ENCODE measurements at regions not wholly inside any gene's neighbourhood (a gene's known extent, or its start where the extent isn't known, plus 50 kb on each side); places are given as distances from the start of the nearest gene placed in this dataset.

DNA sequence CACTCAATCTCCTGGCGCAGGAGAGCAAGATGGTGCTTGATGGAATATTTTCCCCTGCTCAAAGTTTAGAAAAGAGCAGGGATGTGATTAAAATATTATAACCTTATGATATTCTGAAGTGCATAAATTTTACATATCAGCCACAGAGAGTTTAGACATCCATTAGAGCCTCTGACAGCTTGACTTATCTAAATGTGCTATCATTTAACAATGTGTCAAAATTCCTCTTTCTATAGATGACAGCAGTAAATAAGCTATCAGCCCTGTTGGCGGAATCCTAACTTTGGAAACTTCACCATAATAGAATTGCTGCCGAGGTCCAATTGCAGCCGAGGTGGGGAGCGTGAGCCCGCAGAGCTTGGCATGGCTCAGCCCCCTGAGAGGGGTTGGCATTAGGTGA, 117.7 kb upstream of the MYL2 start:
- TF ChIP-seq, protein P1, sequence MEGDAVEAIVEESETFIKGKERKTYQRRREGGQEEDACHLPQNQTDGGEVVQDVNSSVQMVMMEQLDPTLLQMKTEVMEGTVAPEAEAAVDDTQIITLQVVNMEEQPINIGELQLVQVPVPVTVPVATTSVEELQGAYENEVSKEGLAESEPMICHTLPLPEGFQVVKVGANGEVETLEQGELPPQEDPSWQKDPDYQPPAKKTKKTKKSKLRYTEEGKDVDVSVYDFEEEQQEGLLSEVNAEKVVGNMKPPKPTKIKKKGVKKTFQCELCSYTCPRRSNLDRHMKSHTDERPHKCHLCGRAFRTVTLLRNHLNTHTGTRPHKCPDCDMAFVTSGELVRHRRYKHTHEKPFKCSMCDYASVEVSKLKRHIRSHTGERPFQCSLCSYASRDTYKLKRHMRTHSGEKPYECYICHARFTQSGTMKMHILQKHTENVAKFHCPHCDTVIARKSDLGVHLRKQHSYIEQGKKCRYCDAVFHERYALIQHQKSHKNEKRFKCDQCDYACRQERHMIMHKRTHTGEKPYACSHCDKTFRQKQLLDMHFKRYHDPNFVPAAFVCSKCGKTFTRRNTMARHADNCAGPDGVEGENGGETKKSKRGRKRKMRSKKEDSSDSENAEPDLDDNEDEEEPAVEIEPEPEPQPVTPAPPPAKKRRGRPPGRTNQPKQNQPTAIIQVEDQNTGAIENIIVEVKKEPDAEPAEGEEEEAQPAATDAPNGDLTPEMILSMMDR (IDR thresholded peaks at IDR 0.05; ENCODE audit: control insufficient read depth, extremely low read depth, insufficient read depth), result no peak
- DNase-seq (ENCODE audit: low read depth), result no peak
- H3K4me3 ChIP-seq (ENCODE audit: low read depth, low read length), result no peak overlapping the region

DNA sequence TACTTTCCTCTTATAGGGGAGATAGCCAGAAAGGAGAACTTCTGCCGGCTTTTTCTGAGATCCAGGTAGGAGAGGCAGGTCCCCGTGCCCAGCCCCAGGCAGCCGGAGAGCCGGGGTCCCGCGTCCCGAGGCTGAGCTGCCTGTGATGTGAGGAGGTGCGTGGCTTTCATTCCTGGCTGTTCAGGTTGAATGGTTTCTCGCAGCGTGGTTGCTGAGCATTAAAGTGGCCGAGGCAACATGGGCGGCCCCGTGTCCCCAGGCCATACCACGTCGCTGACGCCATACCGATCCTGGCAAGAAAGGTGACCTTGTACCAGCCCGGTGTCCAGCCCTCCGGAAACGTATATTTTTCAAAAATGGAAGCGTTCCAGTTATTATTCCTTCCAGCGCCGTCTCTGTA, 116.7 kb upstream of the MYL2 start:
- no peak for DNase-seq (ENCODE audit: low read depth)
- H3K4me3 ChIP-seq (ENCODE audit: low read depth, low read length), result no peak overlapping the region
- TF ChIP-seq, protein P1 (IDR thresholded peaks at IDR 0.05; ENCODE audit: control insufficient read depth, extremely low read depth, insufficient read depth), result no peak

DNA sequence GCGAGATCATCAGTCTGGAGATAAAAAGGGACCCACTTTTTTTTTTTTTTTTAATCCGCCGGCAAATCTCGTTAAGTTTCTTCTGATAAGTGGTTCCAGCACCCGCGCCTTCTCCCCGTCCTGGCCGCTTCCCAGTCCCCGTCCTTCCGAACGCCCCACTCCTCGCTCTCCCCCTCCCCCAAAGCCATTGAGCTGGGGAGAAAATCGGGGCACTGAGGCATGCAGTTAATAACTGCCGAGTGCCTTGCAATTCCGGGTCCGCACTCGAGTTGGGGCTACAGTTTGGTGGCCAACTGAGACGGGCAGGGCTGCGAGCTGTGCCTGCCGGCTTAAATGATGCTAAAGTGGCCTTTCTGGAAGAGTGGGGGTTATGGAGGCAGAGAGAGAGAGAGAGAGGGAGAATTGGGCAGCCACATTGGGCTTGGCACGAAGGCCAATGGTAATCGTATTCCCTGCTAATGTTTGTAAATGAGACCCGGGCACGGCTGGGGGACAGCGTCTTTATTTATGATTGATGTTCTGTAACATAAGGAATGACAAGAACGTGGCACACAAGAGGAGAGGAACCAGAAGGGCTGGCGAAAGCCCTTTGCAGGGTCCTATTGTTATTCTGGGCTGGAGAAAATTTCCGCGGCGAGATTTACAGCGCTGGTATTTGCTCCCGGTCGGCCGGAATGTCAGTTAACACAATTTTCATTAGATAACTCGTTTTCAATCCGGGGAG, 115.4 kb upstream of the MYL2 start:
- TF ChIP-seq, protein P1 (IDR thresholded peaks at IDR 0.05; ENCODE audit: control insufficient read depth, extremely low read depth, insufficient read depth), result no peak
- no peak overlapping the region for H3K4me3 ChIP-seq (ENCODE audit: low read depth, low read length)
- DNase-seq (ENCODE audit: low read depth), result no peak

DNA sequence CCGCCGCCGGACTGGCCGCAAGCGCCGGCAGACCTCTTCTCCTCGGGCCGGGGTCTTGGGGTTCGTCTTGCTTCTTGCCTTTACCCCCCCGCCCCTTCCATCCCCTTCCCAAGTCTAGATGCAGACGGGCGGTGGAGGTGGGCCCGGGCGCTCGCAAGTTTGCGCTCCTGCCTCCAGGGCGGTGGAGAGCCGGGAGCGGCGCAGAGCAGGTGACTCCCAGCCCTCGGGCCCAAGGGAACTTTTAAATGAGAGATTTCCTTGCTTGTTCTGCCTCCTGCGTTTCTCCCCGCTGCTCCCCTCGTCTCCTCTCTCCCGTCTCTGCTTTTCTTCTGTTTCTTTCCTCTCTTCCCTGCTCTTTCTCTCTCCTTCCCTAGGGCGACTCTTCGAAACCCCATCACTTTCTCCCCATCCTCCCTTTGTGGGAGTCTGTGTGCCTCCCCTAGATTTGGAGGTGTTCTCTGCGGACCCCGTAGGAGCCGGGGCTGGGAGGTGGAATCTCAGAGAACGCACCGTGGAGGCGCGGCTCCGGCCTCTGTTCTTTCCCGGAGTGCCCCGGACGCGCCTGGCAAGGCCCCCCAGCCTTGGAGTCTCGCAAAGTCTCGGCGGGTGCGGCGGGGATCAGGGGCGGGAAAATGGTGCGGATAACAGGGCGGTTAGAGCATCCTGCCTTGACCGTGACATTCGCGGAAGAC, 114.7 kb upstream of the MYL2 start:
- no peak for DNase-seq (ENCODE audit: low read depth)
- TF ChIP-seq, protein P1 (IDR thresholded peaks at IDR 0.05; ENCODE audit: control insufficient read depth, extremely low read depth, insufficient read depth), result no peak

DNA sequence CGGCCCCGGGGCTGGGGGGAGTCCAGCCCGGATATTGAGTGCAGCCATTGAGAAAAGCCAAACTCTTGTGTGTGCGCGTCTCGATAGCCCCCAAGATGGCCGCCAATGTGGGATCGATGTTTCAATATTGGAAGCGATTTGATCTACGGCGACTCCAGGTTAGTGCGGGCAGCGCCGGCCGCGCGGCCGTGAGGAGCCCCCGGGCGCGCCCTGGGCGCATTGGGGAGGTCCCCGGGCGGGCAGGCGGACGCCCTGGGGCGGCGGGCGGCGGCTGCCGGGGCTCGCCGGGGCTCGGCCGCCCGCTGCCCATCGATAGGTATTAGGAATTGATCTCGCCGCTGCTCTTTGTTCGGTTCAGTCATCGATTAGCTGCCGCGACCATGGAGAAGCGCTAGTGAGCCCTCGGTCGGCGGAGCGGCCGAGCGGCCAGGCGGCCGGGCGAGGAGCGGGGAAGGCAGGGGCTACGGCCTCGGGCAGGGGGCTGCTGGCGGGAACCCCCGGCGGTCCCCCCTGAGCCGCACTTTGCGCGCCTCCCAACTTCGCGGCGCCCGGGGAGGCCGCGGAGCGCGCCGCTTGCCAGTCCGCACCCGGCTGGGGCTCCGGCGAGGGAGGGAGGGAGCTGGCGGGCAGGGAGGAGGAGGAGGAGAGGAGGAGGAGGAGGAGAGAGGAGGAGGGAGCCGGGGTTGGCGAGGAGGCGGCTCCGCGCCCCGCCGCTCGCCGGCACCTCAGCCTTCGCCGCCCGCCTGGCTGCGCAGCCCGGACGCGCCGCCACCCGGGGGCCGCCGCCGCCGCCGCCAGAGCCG, 113.9 kb upstream of the MYL2 start, which contains the start of gene CUX2:
TSS of gene CUX2 (plus strand) at position 83 of the 803 bp plus-strand sequence.
- TF ChIP-seq, protein P1 (IDR thresholded peaks at IDR 0.05; ENCODE audit: control insufficient read depth, extremely low read depth, insufficient read depth), result no peak
- peak within 1 kb of the TSS; percentile 40 for H3K4me3 ChIP-seq (ENCODE audit: low read depth, low read length)
- no peak for DNase-seq (ENCODE audit: low read depth)

More for the DNA sequence above, 114.7 kb upstream of the MYL2 start:
- H3K4me3 ChIP-seq (ENCODE audit: low read depth, low read length), result peak overlapping the region; percentile 15; the same call in 1 of the 2 replicates

DNA sequence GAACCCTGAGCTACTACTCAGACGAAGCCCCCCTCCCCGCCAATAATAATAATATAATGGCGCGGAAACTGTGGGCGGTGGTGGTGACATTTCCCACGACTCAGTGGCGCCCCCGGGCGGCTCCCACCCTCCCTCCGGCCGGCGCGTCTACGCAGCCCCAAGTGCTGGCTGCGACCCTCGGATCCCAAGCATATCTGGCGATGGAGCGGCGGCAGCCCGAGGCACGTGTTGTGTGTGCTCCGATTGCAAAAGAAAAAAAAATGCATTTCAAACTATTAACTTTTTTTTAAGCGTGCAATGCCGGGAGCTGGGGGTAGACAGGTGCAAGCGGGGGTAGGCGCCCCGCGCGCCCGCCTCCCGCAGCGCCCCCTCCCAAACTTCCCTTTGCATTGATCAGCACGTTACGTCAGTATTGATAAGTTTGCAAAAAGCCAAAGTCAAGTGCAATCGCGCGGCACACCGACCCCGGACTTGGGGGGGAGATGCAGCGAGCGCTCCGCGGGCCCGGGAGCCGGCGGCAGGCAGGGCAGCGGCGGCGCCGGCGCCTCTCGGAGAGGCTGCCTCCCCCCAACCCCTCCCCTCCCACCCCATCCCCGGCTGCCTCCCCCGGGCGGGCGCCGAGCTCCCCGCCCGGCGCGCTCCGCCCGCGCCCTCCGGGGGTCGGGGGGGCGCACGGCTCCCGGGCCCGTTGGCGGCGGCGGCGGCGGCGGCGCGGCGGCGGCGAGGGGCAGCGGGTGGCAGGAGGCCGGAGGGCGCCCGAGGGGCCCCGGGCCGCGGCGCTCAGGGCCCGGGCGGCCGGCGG, 113.1 kb upstream of the MYL2 start:
- TF ChIP-seq, protein P1 (IDR thresholded peaks at IDR 0.05; ENCODE audit: control insufficient read depth, extremely low read depth, insufficient read depth), result peak; percentile 14; the same call in 1 of the 2 replicates
- no peak for DNase-seq (ENCODE audit: low read depth)
- H3K4me3 ChIP-seq (ENCODE audit: low read depth, low read length), result peak overlapping the region; percentile 40
